ENCODE measurements at regions not wholly inside any gene's neighbourhood (a gene's known extent, or its start where the extent isn't known, plus 50 kb on each side); places are given as distances from the start of the nearest gene placed in this dataset.

DNA sequence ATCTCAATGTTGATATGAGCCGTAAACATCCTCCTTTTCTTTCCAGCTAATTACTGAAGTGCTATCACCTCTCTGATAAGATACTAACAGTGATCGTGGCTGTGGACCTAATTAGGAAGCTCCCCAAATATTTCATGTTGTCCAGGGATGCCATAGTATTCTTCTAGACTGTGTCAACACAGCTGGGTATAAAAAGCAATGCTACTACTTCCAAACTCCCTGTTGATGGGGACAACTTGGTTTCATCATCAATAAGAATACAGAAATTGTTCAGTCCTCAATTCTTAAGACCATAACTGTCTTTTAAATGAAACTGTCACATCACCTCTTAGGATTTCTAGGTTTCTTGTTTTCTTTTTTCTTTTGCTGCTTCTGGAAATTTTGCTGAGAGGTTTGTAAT is 530.6 kb downstream of the TOX3 start:
- intact Hi-C loops (cut with DNase I; ENCODE audit: low total_unique reads) = no loop called here
- Histone ChIP-seq H3K36me3 (no peaks in the 10 kb centered on the region), H3K27ac (no peak overlapping the region), H3K9me3 (peaks cover 0 to 49% (median 37%) of the 10 kb centered on the region in 8 donors), H3K4me3 (no peak overlapping the region), H3K4me1 (no peaks in the 10 kb centered on the region), H3K27me3 (replicated peaks in 1 of 7) (no peaks in the 10 kb centered on the region)
- no peak for TF ChIP-seq POLR2A (IDR thresholded peaks at IDR 0.05)
- TF ChIP-seq POLR2AphosphoS5 (IDR thresholded peaks at IDR 0.05) = no peak
- TF ChIP-seq, protein P1, sequence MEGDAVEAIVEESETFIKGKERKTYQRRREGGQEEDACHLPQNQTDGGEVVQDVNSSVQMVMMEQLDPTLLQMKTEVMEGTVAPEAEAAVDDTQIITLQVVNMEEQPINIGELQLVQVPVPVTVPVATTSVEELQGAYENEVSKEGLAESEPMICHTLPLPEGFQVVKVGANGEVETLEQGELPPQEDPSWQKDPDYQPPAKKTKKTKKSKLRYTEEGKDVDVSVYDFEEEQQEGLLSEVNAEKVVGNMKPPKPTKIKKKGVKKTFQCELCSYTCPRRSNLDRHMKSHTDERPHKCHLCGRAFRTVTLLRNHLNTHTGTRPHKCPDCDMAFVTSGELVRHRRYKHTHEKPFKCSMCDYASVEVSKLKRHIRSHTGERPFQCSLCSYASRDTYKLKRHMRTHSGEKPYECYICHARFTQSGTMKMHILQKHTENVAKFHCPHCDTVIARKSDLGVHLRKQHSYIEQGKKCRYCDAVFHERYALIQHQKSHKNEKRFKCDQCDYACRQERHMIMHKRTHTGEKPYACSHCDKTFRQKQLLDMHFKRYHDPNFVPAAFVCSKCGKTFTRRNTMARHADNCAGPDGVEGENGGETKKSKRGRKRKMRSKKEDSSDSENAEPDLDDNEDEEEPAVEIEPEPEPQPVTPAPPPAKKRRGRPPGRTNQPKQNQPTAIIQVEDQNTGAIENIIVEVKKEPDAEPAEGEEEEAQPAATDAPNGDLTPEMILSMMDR (IDR thresholded peaks at IDR 0.05 in 8 of 11, conservative IDR thresholded peaks at IDR 0.05 in 3 of 11) = no peak
- 59 to 65% (median 63%) methylated on average over 2 of the region's 2 CpGs for WGBS, 5 donors
- DNase-seq = no peak

DNA sequence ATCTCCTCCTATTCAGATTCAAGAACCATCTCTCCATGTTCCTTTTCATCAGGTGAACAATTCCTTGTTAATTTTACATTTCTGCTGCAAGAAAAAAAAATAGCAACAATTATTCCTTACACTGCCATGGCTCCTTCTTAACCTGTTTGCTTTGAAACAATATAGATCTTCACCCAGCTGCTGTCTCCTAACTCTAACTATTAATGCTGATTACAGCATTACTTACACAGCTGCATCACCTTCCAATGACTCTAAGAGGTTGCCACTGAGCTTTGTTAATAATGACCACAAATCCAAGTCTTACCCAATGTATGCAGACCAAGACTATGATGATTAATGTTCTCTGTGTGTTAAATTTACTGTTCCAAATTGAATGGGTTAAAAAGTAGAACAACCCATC is 541.4 kb downstream of the TOX3 start:
- no peak overlapping the region for H3K27ac ChIP-seq
- peaks cover 0 to 6% (median 2%) of the 10 kb centered on the region in 8 donors for H3K9me3 ChIP-seq
- no peaks in the 10 kb centered on the region for H3K36me3 ChIP-seq
- no peaks in the 10 kb centered on the region for H3K4me1 ChIP-seq
- intact Hi-C loops (cut with DNase I; ENCODE audit: low total_unique reads) = no loop called here
- TF ChIP-seq POLR2A (IDR thresholded peaks at IDR 0.05) (no peak), POLR2AphosphoS5 (IDR thresholded peaks at IDR 0.05) (no peak)
- TF ChIP-seq, protein P1 (IDR thresholded peaks at IDR 0.05 in 8 of 11, conservative IDR thresholded peaks at IDR 0.05 in 3 of 11) = no peak
- no peak for DNase-seq
- H3K27me3 ChIP-seq (replicated peaks in 1 of 7) = no peaks in the 10 kb centered on the region
- no peak overlapping the region for H3K4me3 ChIP-seq

DNA sequence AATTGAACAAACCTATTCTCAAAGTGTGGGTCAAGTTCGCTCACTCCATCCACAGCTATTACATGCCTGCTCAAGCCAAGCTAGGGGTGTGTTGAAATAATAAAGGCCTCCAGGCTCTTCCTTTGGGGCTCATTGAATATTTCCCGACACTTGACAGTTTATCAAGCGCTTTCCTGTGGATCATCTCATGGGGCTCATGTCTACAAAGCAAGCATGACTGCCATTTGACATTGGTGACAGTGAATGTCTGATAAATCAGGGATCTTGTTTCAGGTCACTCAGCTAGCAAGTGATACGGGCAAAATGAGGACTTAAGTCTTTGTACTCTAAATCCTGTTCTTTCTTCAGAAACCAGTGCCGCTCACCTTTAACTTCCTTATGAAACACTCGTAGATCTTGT is 542.6 kb downstream of the TOX3 start:
- Histone ChIP-seq H3K36me3 (no peaks in the 10 kb centered on the region), H3K27ac (no peak overlapping the region), H3K9me3 (peaks cover 0 to 9% (median 3%) of the 10 kb centered on the region in 8 donors), H3K27me3 (replicated peaks in 1 of 7) (no peaks in the 10 kb centered on the region), H3K4me3 (no peak overlapping the region), H3K4me1 (no peaks in the 10 kb centered on the region)
- TF ChIP-seq POLR2AphosphoS5 (IDR thresholded peaks at IDR 0.05) (no peak), POLR2A (IDR thresholded peaks at IDR 0.05) (no peak)
- TF ChIP-seq, protein P1 (IDR thresholded peaks at IDR 0.05 in 8 of 11, conservative IDR thresholded peaks at IDR 0.05 in 3 of 11) = no peak
- intact Hi-C loops (cut with DNase I; ENCODE audit: low total_unique reads) = no loop called here
- DNase-seq = no peak
- WGBS, 5 donors = 86 to 95% (median 89%) methylated on average over 6 of the region's 6 CpGs

DNA sequence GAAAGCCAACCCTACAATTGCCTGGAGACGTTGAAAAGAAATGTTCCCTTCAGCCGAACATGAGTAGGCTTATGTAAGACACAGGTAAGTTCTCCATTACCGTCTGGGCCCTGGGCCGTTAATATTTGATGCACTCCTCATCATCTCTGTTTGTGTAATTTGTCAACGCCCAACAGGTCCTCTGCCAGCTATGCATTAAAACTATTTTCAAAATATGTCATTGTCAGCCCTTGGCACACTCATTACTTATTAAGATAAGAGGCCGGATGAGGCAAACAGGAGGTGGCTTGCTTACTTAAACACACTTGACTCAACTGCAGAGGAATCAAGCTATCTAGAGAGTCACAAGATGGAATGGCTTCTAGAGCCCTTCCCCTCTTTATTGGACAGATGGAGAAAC is 544.9 kb downstream of the TOX3 start:
- DNase-seq = no peak
- Histone ChIP-seq H3K27ac (no peak overlapping the region), H3K9me3 (peaks cover 0 to 9% (median 1%) of the 10 kb centered on the region in 8 donors), H3K36me3 (no peaks in the 10 kb centered on the region), H3K4me1 (no peaks in the 10 kb centered on the region), H3K27me3 (replicated peaks in 1 of 7) (no peaks in the 10 kb centered on the region), H3K4me3 (no peak overlapping the region)
- intact Hi-C loops (cut with DNase I; ENCODE audit: low total_unique reads) = no loop called here
- 72 to 82% (median 78%) methylated on average over 6 of the region's 6 CpGs for WGBS, 5 donors
- TF ChIP-seq, protein P1 (IDR thresholded peaks at IDR 0.05 in 8 of 11, conservative IDR thresholded peaks at IDR 0.05 in 3 of 11) = no peak
- no peak for TF ChIP-seq POLR2A (IDR thresholded peaks at IDR 0.05)
- TF ChIP-seq POLR2AphosphoS5 (IDR thresholded peaks at IDR 0.05) = no peak
